ENCODE measurements at regions not wholly inside any gene's neighbourhood (a gene's known extent, or its start where the extent isn't known, plus 50 kb on each side); places are given as distances from the start of the nearest gene placed in this dataset.

GRCh38 chr17:72342627-72343527 lies 222.1 kb downstream of the SOX9 start:
- DNase-seq (ENCODE audit: low read depth, low spot score), result no peak

- DNase-seq (ENCODE audit: low read depth, low spot score), result no peak
These were observed 223.1 kb downstream of the SOX9 start for GRCh38 chr17:72343911-72344310.

- DNase-seq (ENCODE audit: low read depth, low spot score), result no peak
These were observed 223.8 kb downstream of the SOX9 start for GRCh38 chr17:72344613-72345012.

GRCh38 chr17:72345088-72345487 lies 224.3 kb downstream of the SOX9 start:
- no peak for DNase-seq (ENCODE audit: low read depth, low spot score)

- DNase-seq (ENCODE audit: low read depth, low spot score), result no peak
These were observed 224.7 kb downstream of the SOX9 start for GRCh38 chr17:72345536-72345935.

- no peak for DNase-seq (ENCODE audit: low read depth, low spot score)
These were observed 225.5 kb downstream of the SOX9 start for GRCh38 chr17:72346306-72346705.

- no peak for DNase-seq (ENCODE audit: low read depth, low spot score)
These were observed 228.2 kb downstream of the SOX9 start for GRCh38 chr17:72349011-72349410.

- DNase-seq (ENCODE audit: low read depth, low spot score), result no peak
These were observed 228.7 kb downstream of the SOX9 start for GRCh38 chr17:72349491-72349995.

- DNase-seq (ENCODE audit: low read depth, low spot score), result no peak
These were observed 229.3 kb downstream of the SOX9 start for GRCh38 chr17:72350073-72350472.

GRCh38 chr17:72351365-72351764 lies 230.5 kb downstream of the SOX9 start:
- DNase-seq (ENCODE audit: low read depth, low spot score), result no peak

GRCh38 chr17:72351884-72352346 lies 231.1 kb downstream of the SOX9 start:
- DNase-seq (ENCODE audit: low read depth, low spot score), result no peak

- DNase-seq (ENCODE audit: low read depth, low spot score), result no peak
These were observed 232.7 kb downstream of the SOX9 start for GRCh38 chr17:72353502-72353901.

- no peak for DNase-seq (ENCODE audit: low read depth, low spot score)
These were observed 233.3 kb downstream of the SOX9 start for GRCh38 chr17:72354071-72354470.

GRCh38 chr17:72357764-72358365 lies 237.0 kb downstream of the SOX9 start:
- DNase-seq (ENCODE audit: low read depth, low spot score), result no peak

- no peak for DNase-seq (ENCODE audit: low read depth, low spot score)
These were observed 237.6 kb downstream of the SOX9 start for GRCh38 chr17:72358465-72358864.

- DNase-seq (ENCODE audit: low read depth, low spot score), result no peak
These were observed 238.5 kb downstream of the SOX9 start for GRCh38 chr17:72359274-72359673.

- DNase-seq (ENCODE audit: low read depth, low spot score), result no peak
These were observed 239.0 kb downstream of the SOX9 start for GRCh38 chr17:72359811-72360210.

- DNase-seq (ENCODE audit: low read depth, low spot score), result no peak
These were observed 239.6 kb downstream of the SOX9 start for GRCh38 chr17:72360386-72360940.

GRCh38 chr17:72361892-72362291 lies 241.1 kb downstream of the SOX9 start:
- no peak for DNase-seq (ENCODE audit: low read depth, low spot score)

GRCh38 chr17:72362376-72363088 lies 241.7 kb downstream of the SOX9 start:
- no peak for DNase-seq (ENCODE audit: low read depth, low spot score)

- no peak for DNase-seq (ENCODE audit: low read depth, low spot score)
These were observed 242.3 kb downstream of the SOX9 start for GRCh38 chr17:72363089-72363610.
